Stimulated activated naive CD8-positive, alpha-beta T cell treated with anti-CD3 and anti-CD28 coated beads, Interleukin-15, Interleukin-2, amounts not matched to agents 100 ng/mL and 50 ng/mL, for 24 hours (primary cell): ENCODE measurements at regions not wholly inside any gene's neighbourhood (a gene's known extent, or its start where the extent isn't known, plus 50 kb on each side); places are given as distances from the start of the nearest gene placed in this dataset.
"Not testable (repeated sequence)": the region's sequence is repeated elsewhere in the genome, so short reads cannot be mapped to it uniquely, and the experiment has no call there.

Source experiments
- H3K27ac Mint-ChIP-seq: one replicate; pipeline ENCODE4 v1.8.0; 2021; ENCODE audit warnings: mild to moderate bottlenecking, mixed read lengths
- H3K27me3 Mint-ChIP-seq: one replicate; pipeline ENCODE4 v1.8.0; 2021; ENCODE audit warnings: mixed read lengths
- H3K36me3 Mint-ChIP-seq: one replicate; pipeline ENCODE4 v1.8.0; 2021; ENCODE audit warnings: low read depth, mixed read lengths
- H3K4me1 Mint-ChIP-seq: one replicate; pipeline ENCODE4 v1.8.0; 2021; ENCODE audit warnings: low read depth, mixed read lengths
- H3K4me3 Mint-ChIP-seq: one replicate; pipeline ENCODE4 v1.8.0; 2021; ENCODE audit warnings: mild to moderate bottlenecking, mixed read lengths
- H3K9me3 Mint-ChIP-seq: one replicate; pipeline ENCODE4 v1.8.0; 2021; ENCODE audit warnings: mixed read lengths

DNA sequence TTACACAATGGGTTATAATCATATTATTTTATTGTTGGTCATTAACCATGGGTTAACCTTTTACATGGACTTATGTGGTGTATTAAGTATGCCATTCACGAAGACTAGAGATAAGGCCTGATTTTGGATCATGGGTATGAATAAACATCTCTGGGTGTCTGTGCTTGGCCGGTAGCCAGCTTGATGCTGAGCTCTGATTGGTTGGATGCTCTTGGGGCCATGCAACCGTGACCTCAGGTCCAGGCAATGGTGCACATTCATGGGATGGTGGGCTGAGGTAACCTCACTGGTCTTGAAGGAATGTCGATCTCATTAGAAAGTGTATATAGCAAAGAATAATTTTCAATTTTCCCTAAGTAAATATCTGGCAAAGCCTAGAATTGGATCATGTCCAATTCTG lies 158.2 kb upstream of the IL12B start:
- H3K27ac Mint-ChIP-seq, result no peak overlapping the region
- H3K4me3 Mint-ChIP-seq, result no peak overlapping the region
- peaks cover 6% of the 10 kb centered on the region for H3K27me3 Mint-ChIP-seq
- no peaks in the 10 kb centered on the region for H3K9me3 Mint-ChIP-seq
- H3K36me3 Mint-ChIP-seq, result no peaks in the 10 kb centered on the region
- H3K4me1 Mint-ChIP-seq, result no peaks in the 10 kb centered on the region

DNA sequence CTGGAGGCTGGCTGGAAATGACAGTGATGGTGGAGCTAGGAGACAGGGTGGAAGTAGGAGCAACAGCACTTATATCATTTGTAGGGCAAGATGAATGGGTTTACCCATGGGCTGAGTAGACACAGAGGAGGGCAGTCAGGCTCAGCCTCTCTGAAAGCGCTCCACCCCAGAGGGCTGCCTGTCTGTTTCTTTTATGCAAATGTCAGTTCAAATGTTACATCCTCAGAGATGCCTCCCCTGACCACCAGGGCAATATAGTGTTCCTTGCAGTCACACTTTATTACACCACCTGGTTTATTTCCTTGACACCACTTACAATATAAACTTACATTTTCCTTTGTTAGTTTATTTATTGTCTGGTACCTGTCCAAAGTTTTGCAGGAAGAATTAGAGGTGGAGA lies 159.5 kb upstream of the IL12B start:
- Mint-ChIP-seq H3K9me3 (no peaks in the 10 kb centered on the region), H3K4me1 (no peaks in the 10 kb centered on the region), H3K4me3 (no peak overlapping the region), H3K36me3 (no peaks in the 10 kb centered on the region), H3K27me3 (peaks cover 5% of the 10 kb centered on the region), H3K27ac (no peak overlapping the region)

DNA sequence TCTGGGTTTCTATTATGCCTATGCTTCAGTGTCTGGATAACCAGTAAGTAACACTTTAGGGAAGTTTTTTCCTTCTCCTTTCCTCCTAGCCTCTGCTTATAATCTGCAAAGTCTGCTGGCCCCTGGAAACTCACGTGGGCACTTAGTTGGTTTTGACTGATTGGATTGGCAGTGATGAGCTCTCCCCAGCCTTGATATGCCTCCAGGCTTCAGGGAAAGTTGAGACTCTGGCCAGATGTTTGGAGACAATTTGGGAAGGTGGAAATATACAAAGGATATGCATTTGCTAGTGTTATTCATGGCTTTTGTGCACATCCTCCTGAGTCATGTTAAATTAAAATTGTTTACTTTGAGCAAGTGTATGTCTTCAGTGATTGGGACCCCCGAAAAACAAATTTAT lies 160.2 kb upstream of the IL12B start:
- peaks cover 10% of the 10 kb centered on the region for H3K27me3 Mint-ChIP-seq
- H3K36me3 Mint-ChIP-seq, result no peaks in the 10 kb centered on the region
- H3K4me1 Mint-ChIP-seq, result no peaks in the 10 kb centered on the region
- H3K4me3 Mint-ChIP-seq, result no peak overlapping the region
- no peak overlapping the region for H3K27ac Mint-ChIP-seq
- no peaks in the 10 kb centered on the region for H3K9me3 Mint-ChIP-seq

DNA sequence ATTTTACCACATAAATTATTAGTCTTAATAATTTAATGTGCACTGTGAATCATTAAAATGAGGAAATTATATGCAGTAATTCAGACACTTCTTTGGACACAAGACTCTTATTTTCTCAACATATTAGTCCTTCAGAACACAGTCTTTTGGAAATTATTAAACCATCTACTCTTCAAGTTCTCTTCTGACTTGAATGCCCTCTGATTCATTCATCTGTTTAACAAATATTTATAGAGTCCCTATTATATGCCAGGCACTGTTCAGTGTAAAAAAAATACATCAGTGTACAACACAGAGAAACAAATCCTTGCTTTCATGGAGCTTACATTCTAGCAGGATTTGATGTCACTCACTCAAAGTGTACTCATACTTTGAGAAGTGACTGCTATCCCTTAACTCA lies 163.4 kb upstream of the IL12B start:
- Mint-ChIP-seq H3K4me1 (no peaks in the 10 kb centered on the region), H3K4me3 (no peak overlapping the region), H3K36me3 (no peaks in the 10 kb centered on the region), H3K27ac (no peak overlapping the region), H3K27me3 (peaks cover 6% of the 10 kb centered on the region), H3K9me3 (no peaks in the 10 kb centered on the region)

DNA sequence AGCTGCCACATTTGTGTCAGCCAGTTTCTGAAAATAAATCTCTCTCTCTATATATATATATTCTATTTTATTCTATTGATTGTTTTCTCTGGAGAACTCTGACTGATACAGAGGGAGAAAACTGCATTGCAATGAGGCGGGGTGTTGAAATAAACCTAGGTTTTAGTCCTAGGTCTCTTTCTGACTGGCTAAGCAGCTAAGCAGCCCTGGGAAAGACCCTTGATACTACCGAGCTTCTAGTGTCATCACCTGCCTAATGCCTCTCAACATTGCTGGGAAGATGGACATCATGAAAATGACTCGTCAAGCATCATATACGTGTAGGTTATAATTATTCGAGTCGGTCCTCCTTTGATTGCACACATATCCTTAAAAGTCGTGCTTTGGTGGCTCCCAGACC lies 166.5 kb upstream of the IL12B start:
- no peaks in the 10 kb centered on the region for H3K36me3 Mint-ChIP-seq
- no peaks in the 10 kb centered on the region for H3K9me3 Mint-ChIP-seq
- H3K27ac Mint-ChIP-seq, result no peak overlapping the region
- H3K4me1 Mint-ChIP-seq, result no peaks in the 10 kb centered on the region
- H3K4me3 Mint-ChIP-seq, result no peak overlapping the region
- H3K27me3 Mint-ChIP-seq, result peaks cover 6% of the 10 kb centered on the region

DNA sequence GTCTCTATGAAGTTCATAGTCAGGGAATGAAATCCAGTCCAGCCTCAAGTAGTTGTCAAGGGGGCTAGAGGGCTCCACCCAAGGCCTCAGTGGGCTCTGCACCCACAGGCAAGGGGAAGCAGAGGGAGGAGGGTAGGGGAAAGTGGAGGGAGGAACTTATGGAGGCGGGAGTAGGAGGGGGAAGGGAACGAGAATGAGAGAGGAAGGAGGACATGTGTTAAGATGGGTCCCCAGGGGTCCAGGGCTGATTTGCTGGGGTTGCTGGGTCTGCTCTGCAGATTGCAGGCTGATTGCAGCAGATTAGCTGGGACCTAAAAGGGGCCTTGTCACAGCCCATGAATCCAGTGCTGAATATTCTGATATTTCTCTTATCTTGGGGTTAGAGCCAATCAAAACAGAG lies 166.9 kb upstream of the IL12B start:
- Mint-ChIP-seq H3K9me3 (no peaks in the 10 kb centered on the region), H3K27ac (no peak overlapping the region), H3K4me3 (no peak overlapping the region), H3K27me3 (peaks cover 6% of the 10 kb centered on the region), H3K36me3 (no peaks in the 10 kb centered on the region), H3K4me1 (no peaks in the 10 kb centered on the region)

DNA sequence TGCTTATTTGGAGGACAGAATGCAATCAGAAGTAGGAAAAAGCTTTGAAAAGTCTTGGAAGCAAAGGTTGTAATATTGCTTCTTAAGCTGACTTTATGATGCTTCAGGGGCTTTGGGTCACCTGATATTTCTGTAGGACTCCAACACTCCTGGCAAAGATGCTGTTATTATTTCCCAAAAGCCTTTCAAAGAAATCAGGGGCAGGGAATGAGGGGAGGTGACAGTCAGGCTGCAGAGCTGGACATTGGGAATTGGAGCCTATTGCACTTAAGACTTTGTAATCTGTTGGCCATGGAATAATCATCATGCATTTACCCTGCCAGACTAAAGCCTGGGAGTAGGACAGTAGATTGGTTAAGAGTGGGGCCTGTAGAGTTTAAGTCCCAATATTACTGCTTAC lies 168.3 kb upstream of the IL12B start:
- H3K4me1 Mint-ChIP-seq, result no peaks in the 10 kb centered on the region
- peaks cover 6% of the 10 kb centered on the region for H3K27me3 Mint-ChIP-seq
- no peak overlapping the region for H3K27ac Mint-ChIP-seq
- H3K9me3 Mint-ChIP-seq, result no peaks in the 10 kb centered on the region
- no peaks in the 10 kb centered on the region for H3K36me3 Mint-ChIP-seq
- no peak overlapping the region for H3K4me3 Mint-ChIP-seq

DNA sequence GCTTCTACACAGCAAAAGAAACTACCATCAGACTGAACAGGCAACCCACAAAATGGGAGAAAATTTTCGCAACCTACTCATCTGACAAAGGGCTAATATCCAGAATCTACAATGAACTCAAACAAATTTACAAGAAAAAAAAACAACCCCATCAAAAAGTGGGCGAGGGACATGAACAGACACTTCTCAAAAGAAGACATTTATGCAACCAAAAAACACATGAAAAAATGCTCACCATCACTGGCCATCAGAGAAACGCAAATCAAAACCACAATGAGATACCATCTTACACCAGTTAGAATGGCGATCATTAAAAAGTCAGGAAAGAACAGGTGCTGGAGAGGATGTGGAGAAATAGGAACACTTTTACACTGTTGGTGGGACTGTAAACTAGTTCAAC lies 171.8 kb upstream of the IL12B start:
- H3K36me3 Mint-ChIP-seq, H3K4me3 Mint-ChIP-seq, H3K27me3 Mint-ChIP-seq, H3K9me3 Mint-ChIP-seq, H3K27ac Mint-ChIP-seq, H3K4me1 Mint-ChIP-seq: not testable (repeated sequence)

DNA sequence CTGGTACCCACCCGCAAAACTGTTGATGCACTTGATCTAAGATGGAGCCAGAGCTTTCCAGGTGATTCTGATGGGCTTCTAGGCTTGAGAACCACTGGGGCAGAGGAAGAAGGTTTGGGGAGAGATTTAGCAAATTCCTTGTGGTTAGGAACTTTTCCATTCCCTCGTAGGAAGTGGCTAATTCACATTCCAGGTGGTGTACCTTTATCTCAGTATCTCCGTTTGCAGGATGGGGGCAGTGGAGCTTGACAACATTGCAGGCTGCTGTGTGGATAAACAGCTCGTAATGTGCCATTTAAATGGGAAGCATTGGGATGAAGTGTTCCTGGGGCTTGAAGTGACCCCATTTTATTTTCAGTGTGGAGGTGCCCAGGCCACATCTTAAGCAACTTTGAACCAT lies 172.9 kb upstream of the IL12B start:
- Mint-ChIP-seq H3K4me3 (no peak overlapping the region), H3K27ac (no peak overlapping the region), H3K9me3 (no peaks in the 10 kb centered on the region), H3K36me3 (no peaks in the 10 kb centered on the region), H3K27me3 (no peaks in the 10 kb centered on the region), H3K4me1 (peaks cover 4% of the 10 kb centered on the region)

DNA sequence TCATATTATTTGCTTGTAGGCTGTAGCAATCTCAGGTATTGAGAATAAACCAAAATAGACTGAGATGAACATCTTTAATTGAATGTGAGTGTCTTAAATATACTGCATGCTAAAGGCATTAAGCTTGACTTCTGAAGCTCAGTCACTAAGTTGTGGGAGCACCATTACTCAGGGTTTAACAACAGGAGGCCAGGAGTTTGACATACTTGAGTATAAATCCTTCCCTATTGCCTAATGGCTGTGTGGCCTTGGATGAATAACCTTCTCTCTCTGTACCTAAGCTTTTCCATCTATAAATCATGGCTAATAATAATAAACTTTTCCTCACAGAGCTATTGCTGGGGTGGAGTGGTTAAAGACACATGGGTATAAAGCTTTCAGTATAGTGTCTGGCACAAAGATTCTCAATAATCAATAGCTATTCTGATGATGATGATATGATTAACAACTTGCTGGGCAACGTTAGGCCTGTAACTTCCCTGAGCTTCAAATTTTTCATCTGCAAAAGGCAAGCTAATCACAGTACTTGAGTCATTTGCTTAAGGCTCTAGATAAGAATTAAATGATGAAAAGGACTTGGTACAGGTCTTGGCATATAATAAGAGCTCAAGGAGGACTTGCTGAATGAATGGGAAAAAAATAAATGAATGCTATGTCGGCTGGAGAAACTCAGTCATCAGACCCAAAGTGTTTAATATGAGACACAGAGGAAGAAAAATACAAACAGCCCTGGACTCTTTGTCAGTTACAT lies 174.0 kb upstream of the IL12B start:
- peaks cover 3% of the 10 kb centered on the region for H3K27me3 Mint-ChIP-seq
- H3K36me3 Mint-ChIP-seq, result no peaks in the 10 kb centered on the region
- H3K9me3 Mint-ChIP-seq, result no peaks in the 10 kb centered on the region
- H3K4me3 Mint-ChIP-seq, result no peak overlapping the region
- peaks cover 4% of the 10 kb centered on the region for H3K4me1 Mint-ChIP-seq
- H3K27ac Mint-ChIP-seq, result no peak overlapping the region

DNA sequence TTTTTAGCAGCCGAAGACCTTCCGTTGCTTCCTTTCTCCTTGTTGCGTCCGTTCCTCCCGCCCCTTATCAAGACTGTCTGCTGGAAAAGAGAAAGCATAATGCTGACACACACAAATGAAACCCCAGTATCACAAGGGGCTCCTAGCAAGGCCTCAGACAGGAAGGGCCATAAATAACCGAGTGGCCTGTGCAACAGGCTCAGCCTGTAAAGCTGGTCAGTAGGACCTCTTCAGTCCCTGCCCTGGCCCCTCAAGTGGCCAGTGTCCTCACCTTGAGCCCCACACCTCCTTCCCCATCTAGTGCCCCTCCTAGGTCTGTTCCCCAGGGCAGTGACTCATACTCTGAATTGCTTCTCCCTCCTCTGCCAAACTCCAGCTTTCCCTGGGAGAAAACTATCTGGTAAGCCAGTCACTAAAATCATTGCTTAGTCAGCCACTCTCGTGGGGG lies 174.6 kb upstream of the IL12B start:
- no peaks in the 10 kb centered on the region for H3K36me3 Mint-ChIP-seq
- peaks cover 3% of the 10 kb centered on the region for H3K27me3 Mint-ChIP-seq
- H3K9me3 Mint-ChIP-seq, result no peaks in the 10 kb centered on the region
- H3K4me1 Mint-ChIP-seq, result peaks cover 4% of the 10 kb centered on the region
- no peak overlapping the region for H3K27ac Mint-ChIP-seq
- H3K4me3 Mint-ChIP-seq, result no peak overlapping the region

DNA sequence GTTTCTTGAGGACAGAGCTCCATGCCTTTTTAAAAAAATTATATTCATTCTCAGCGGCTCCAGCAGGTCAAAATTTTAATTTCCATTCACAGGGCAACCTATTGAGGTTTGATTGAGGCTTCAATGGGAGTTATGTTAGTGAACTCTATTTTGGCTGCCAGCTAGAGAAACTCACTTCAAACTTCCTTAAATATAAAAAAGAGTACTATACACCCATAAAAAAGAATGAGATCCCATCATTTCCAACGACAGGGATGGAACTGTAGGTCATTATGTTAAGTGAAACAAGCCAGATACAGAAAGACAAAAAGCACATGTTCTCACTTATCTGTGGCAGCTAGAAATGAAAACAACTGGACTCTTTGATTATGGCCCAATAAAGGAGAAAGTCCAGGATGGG lies 176.8 kb upstream of the IL12B start:
- Mint-ChIP-seq H3K27me3 (peaks cover 10% of the 10 kb centered on the region), H3K27ac (no peak overlapping the region), H3K4me3 (no peak overlapping the region), H3K9me3 (no peaks in the 10 kb centered on the region), H3K4me1 (peaks cover 4% of the 10 kb centered on the region), H3K36me3 (no peaks in the 10 kb centered on the region)

DNA sequence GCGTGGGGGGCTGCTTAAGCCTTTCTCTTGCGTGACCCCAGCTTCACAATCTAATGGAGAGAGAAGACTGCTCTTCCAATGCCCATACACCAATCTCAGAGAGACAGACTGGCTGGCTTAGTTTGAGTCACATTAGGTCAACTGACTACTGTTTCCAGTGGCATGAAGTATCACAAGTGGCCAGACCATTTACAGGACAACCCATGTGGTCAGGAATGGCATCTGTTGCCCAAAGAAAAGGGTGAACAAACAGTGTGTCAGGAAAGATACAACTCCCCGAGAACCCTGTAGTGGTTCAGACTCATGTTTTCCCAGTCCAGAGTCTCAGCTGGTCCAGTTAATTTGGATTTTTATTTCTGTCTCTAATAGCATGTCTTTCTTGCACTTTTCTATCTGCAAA lies 177.4 kb upstream of the IL12B start:
- Mint-ChIP-seq H3K9me3 (no peaks in the 10 kb centered on the region), H3K27me3 (peaks cover 11% of the 10 kb centered on the region), H3K4me1 (peaks cover 4% of the 10 kb centered on the region)

DNA sequence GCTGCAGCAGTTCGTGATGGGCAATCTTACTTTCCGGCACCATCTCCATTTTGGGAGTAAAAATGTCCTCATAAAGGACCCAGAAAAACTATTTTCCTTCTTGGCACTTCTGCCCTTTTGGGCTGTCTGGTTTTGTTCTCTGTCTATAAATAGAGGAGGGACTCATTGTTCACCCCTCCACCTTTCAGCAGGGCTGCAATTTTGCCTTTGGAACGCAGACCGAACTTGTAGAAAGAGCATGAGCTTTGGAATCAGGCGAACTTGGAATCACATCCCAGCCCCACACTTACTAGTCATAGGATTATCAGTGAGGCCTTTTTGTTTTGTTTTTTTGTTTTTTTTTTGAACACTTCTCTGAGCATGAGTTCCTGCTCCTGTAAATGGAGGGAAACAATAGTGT lies 178.1 kb upstream of the IL12B start:
- peaks cover 11% of the 10 kb centered on the region for H3K27me3 Mint-ChIP-seq
- H3K9me3 Mint-ChIP-seq, result no peaks in the 10 kb centered on the region
- H3K4me1 Mint-ChIP-seq, result peaks cover 4% of the 10 kb centered on the region
- H3K27ac Mint-ChIP-seq, result no peak overlapping the region
- H3K4me3 Mint-ChIP-seq, result no peak overlapping the region
- H3K36me3 Mint-ChIP-seq, result no peaks in the 10 kb centered on the region

More for the DNA sequence above, 177.4 kb upstream of the IL12B start:
- Mint-ChIP-seq H3K36me3 (no peaks in the 10 kb centered on the region), H3K4me3 (no peak overlapping the region), H3K27ac (no peak overlapping the region)

DNA sequence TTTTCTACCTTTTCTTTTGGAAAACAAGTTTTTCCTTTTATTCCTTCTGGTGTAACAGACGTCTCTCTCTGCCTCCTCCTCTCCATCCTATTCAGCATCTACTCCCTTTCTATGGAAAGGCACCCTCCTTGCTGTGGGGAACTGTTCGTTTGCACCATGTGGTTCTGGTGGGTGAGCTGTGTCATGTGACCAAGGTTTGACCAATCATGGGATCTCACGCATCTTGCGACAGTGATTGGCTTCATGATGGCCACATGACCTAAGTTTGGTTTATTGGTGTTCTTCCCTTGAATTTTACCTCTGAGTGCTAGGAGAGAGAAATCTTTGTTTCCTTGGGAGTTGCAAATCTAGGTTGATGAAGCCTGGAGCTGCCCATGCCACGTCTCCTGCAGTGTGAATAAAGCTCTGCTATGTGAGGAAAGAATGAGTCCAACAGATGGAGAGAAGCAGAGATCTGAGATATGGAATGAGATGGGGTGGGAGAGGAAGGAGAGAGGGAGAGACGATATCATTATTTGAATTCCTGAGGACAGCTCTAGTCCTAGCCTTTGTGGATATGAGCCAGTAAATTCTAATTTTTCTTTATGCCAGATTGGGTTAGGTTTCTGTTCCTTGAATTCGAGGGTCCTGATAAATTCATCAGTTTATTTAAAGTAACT lies 178.8 kb upstream of the IL12B start:
- H3K4me3 Mint-ChIP-seq, result no peak overlapping the region
- no peak overlapping the region for H3K27ac Mint-ChIP-seq
- peaks cover 13% of the 10 kb centered on the region for H3K27me3 Mint-ChIP-seq

DNA sequence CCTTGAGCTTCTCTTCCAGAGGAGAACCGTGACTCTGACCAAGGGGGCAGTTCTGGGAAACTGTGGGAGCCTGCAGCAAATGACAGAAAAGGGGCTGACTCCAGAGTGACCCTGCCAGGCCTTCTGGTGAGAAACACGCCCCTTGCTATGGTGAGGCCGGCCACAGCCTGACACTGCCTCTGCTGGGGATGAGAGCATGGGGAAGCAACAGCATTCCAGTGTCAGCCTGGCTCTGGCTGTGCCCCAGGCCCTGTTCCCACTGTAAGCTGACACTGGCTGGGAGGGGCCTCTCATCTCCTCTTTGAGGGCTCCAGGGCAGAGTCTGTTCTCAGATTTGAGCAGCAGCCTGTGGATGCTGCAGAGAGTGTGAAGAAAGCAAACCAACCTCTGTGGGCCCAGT lies 180.0 kb upstream of the IL12B start:
- no peaks in the 10 kb centered on the region for H3K9me3 Mint-ChIP-seq
- peaks cover 4% of the 10 kb centered on the region for H3K4me1 Mint-ChIP-seq

More for the DNA sequence above, 178.8 kb upstream of the IL12B start:
- no peaks in the 10 kb centered on the region for H3K36me3 Mint-ChIP-seq
- no peaks in the 10 kb centered on the region for H3K9me3 Mint-ChIP-seq
- peaks cover 4% of the 10 kb centered on the region for H3K4me1 Mint-ChIP-seq

More for the DNA sequence above, 180.0 kb upstream of the IL12B start:
- Mint-ChIP-seq H3K4me3 (no peak overlapping the region), H3K27ac (no peak overlapping the region), H3K36me3 (no peaks in the 10 kb centered on the region), H3K27me3 (peaks cover 17% of the 10 kb centered on the region)
